ENCODE measurements at regions not wholly inside any gene's neighbourhood (a gene's known extent, or its start where the extent isn't known, plus 50 kb on each side); places are given as distances from the start of the nearest gene placed in this dataset.
A peak's percentile ranks its signal among the peaks of the same experiment; 100 is the strongest.

DNA sequence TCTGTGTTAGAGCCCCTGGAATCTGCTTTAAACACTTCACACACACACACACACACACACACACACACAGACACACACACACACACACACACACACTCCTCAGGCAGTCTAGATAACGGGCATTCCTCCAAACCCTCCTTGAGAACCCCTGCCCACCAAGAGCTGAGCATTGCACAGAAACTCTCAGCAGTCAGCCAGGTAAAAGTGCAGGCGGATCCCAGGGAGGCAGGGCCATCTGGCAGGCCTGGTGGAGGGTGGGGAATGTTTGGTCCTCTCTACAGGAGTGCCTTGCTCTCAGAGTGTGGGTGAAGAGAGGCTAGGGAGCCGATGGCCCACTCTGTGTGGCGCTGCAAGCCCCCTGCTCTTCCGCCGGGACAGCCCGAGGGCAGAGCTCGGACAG, 190.2 kb downstream of the BUD13 start:
- H3K9me3 ChIP-seq: no peaks in the 10 kb centered on the region
- no peak overlapping the region for H3K4me3 ChIP-seq (ENCODE audit: low read depth, low read length)
- TF ChIP-seq, protein P1, sequence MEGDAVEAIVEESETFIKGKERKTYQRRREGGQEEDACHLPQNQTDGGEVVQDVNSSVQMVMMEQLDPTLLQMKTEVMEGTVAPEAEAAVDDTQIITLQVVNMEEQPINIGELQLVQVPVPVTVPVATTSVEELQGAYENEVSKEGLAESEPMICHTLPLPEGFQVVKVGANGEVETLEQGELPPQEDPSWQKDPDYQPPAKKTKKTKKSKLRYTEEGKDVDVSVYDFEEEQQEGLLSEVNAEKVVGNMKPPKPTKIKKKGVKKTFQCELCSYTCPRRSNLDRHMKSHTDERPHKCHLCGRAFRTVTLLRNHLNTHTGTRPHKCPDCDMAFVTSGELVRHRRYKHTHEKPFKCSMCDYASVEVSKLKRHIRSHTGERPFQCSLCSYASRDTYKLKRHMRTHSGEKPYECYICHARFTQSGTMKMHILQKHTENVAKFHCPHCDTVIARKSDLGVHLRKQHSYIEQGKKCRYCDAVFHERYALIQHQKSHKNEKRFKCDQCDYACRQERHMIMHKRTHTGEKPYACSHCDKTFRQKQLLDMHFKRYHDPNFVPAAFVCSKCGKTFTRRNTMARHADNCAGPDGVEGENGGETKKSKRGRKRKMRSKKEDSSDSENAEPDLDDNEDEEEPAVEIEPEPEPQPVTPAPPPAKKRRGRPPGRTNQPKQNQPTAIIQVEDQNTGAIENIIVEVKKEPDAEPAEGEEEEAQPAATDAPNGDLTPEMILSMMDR (IDR thresholded peaks at IDR 0.05; ENCODE audit: insufficient read depth in 1 of 2, low read depth in 1 of 2, low read length in 1 of 2, severe bottlenecking in 1 of 2, unreplicated experiment in 1 of 2): no peak
- BruUV-seq (replicated peaks): no TSS peak
- peaks cover 55% of the 10 kb centered on the region for H3K27me3 Mint-ChIP-seq (ENCODE audit: insufficient read depth, unreplicated experiment)
- no peak overlapping the region for H3K27ac Mint-ChIP-seq (ENCODE audit: unreplicated experiment)
- no peaks in the 10 kb centered on the region for H3K36me3 Mint-ChIP-seq (ENCODE audit: insufficient read depth, unreplicated experiment)
- peaks cover 11% of the 10 kb centered on the region for H3K27me3 ChIP-seq (replicated peaks; ENCODE audit: control insufficient read depth, insufficient read depth, low read length)
- intact Hi-C loops (cut with micrococcal nuclease; ENCODE audit: unreplicated experiment): no loop called here
- no peak overlapping the region for H3K4me3 Mint-ChIP-seq (ENCODE audit: unreplicated experiment)
- ChIA-PET CTCF (no interaction called here), POLR2A (no interaction called here)
- DNase-seq: no peak
- no peaks in the 10 kb centered on the region for H3K36me3 ChIP-seq (ENCODE audit: control insufficient read depth, insufficient read depth, low read length)
- no peaks in the 10 kb centered on the region for H3K9me3 Mint-ChIP-seq (ENCODE audit: unreplicated experiment)
- H3K4me1 ChIP-seq: peaks cover 9% of the 10 kb centered on the region
- no peaks in the 10 kb centered on the region for H3K4me1 Mint-ChIP-seq (ENCODE audit: low read depth, unreplicated experiment)

DNA sequence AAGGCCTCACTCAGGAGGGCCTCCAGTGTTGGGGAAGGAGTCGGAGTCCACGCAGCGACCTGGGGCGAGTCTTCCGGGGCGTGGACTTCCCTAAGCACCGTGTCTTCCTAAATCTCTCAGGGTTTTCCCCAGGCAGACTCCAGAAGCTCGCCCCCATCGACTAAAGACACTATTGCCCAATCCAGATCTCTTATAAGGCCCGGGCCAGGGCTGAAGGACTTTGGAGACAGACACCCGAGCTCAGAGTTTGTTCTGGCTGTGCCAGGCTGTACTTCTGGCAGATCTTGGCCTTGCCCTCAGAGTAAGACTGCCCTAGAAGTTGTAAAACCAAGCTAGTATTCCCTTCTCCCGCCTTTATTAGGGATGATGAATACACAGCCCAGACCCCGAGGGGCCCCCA, 191.4 kb downstream of the BUD13 start:
- Mint-ChIP-seq H3K36me3 (ENCODE audit: insufficient read depth, unreplicated experiment) (no peaks in the 10 kb centered on the region), H3K27me3 (ENCODE audit: insufficient read depth, unreplicated experiment) (peaks cover 62% of the 10 kb centered on the region), H3K9me3 (ENCODE audit: unreplicated experiment) (no peaks in the 10 kb centered on the region), H3K4me1 (ENCODE audit: low read depth, unreplicated experiment) (no peaks in the 10 kb centered on the region), H3K27ac (ENCODE audit: unreplicated experiment) (no peak overlapping the region), H3K4me3 (ENCODE audit: unreplicated experiment) (peak overlapping the region; percentile 20)
- H3K9me3 ChIP-seq: no peaks in the 10 kb centered on the region
- intact Hi-C loops (cut with micrococcal nuclease; ENCODE audit: unreplicated experiment): no loop called here
- H3K27me3 ChIP-seq (replicated peaks; ENCODE audit: control insufficient read depth, insufficient read depth, low read length): peaks cover 13% of the 10 kb centered on the region
- no peak overlapping the region for H3K4me3 ChIP-seq (ENCODE audit: low read depth, low read length)
- no peak for DNase-seq
- peaks cover 9% of the 10 kb centered on the region for H3K4me1 ChIP-seq
- BruUV-seq (replicated peaks): no TSS peak
- ChIA-PET POLR2A (no interaction called here), CTCF (interaction anchor here (0.6 kb wide), 1 partner anchor 300 kb away, joined by 3 read pairs; no protein-coding TSS in a partner anchor)
- H3K36me3 ChIP-seq (ENCODE audit: control insufficient read depth, insufficient read depth, low read length): no peaks in the 10 kb centered on the region
- TF ChIP-seq, protein P1 (IDR thresholded peaks at IDR 0.05; ENCODE audit: insufficient read depth in 1 of 2, low read depth in 1 of 2, low read length in 1 of 2, severe bottlenecking in 1 of 2, unreplicated experiment in 1 of 2): no peak

DNA sequence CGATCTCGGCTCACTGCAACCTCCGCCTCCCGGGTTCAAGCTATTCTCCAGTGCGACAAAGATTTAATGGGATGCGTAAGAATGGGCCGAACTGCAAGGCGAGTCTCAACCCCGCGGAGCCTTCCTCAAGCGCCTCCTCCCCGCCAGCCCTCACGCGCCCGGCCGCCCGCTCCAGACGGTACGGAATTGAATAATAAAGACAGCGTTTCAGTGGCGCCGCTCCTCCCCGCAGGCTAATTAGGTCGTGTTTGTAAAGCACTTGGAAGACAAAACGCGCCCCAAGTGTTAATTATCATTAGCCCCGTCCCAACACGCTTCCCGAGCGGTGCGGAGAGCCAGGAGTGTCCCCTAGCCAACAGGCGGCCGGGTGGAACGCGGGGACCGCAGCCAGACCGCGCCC, 192.0 kb downstream of the BUD13 start:
- Mint-ChIP-seq H3K36me3 (ENCODE audit: insufficient read depth, unreplicated experiment) (no peaks in the 10 kb centered on the region), H3K4me1 (ENCODE audit: low read depth, unreplicated experiment) (no peaks in the 10 kb centered on the region), H3K4me3 (ENCODE audit: unreplicated experiment) (peak overlapping the region; percentile 20), H3K27ac (ENCODE audit: unreplicated experiment) (no peak overlapping the region), H3K27me3 (ENCODE audit: insufficient read depth, unreplicated experiment) (peaks cover 58% of the 10 kb centered on the region), H3K9me3 (ENCODE audit: unreplicated experiment) (no peaks in the 10 kb centered on the region)
- intact Hi-C loops (cut with micrococcal nuclease; ENCODE audit: unreplicated experiment): no loop called here
- no peak overlapping the region for H3K4me3 ChIP-seq (ENCODE audit: low read depth, low read length)
- H3K9me3 ChIP-seq: no peaks in the 10 kb centered on the region
- no peak for DNase-seq
- TF ChIP-seq, protein P1 (IDR thresholded peaks at IDR 0.05; ENCODE audit: insufficient read depth in 1 of 2, low read depth in 1 of 2, low read length in 1 of 2, severe bottlenecking in 1 of 2, unreplicated experiment in 1 of 2): no peak
- POLR2A ChIA-PET: no interaction called here
- CTCF ChIA-PET: no interaction called here
- BruUV-seq (replicated peaks): no TSS peak
- H3K27me3 ChIP-seq (replicated peaks; ENCODE audit: control insufficient read depth, insufficient read depth, low read length): peaks cover 13% of the 10 kb centered on the region
- peaks cover 9% of the 10 kb centered on the region for H3K4me1 ChIP-seq
- no peaks in the 10 kb centered on the region for H3K36me3 ChIP-seq (ENCODE audit: control insufficient read depth, insufficient read depth, low read length)

All from Caco-2 (cell line).